ENCODE measurements at regions not wholly inside any gene's neighbourhood (a gene's known extent, or its start where the extent isn't known, plus 50 kb on each side); places are given as distances from the start of the nearest gene placed in this dataset.

DNA sequence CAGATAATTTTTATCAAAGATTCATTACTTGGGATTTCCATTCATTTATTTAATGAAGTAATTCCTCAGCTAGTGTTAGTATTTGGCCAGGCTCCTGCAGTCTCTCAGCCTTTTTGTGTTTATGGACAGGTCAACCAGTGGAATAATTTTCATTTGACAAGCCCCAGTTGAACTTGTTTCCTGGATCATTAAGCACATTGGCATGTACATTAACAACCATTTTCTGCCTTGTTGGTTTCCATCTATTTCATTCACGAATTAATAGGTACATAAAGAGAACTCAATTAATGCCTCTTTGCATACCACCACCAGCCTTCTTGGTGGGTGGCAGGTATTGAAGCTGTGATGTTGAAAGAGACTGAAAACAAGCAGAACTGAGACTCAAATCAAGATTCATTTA lies 745.2 kb downstream of the KCNA4 start:
- no peaks in the 10 kb centered on the region for H3K36me3 Mint-ChIP-seq
- no peak overlapping the region for H3K4me3 ChIP-seq (ENCODE audit: low read depth, low read length)
- H3K9me3 Mint-ChIP-seq = peaks cover 0 to 11% (median 6%) of the 10 kb centered on the region in 7 donors
- no peaks in the 10 kb centered on the region for H3K4me1 Mint-ChIP-seq
- no peaks in the 10 kb centered on the region for H3K36me3 ChIP-seq (ENCODE audit: control insufficient read depth, insufficient read depth, low read length)
- no peaks in the 10 kb centered on the region for H3K4me1 ChIP-seq (ENCODE audit: control insufficient read depth, insufficient read depth, low read length, poor library complexity, severe bottlenecking)
- H3K27me3 Mint-ChIP-seq = no peaks in the 10 kb centered on the region
- no peak for ATAC-seq (ENCODE audit: low read depth in 2 of 2)
- no peak for DNase-seq
- H3K27ac Mint-ChIP-seq = no peak overlapping the region
- H3K27me3 ChIP-seq (ENCODE audit: control insufficient read depth, insufficient read depth, low read length) = no peaks in the 10 kb centered on the region
- H3K4me3 Mint-ChIP-seq = no peak overlapping the region
- peaks cover 0 to 5% of the 10 kb centered on the region in 2 experiments for H3K9me3 ChIP-seq (ENCODE audit: control insufficient read depth in 2 of 2, low read length in 2 of 2)
- no peak overlapping the region for H3K27ac ChIP-seq (ENCODE audit: insufficient read depth, low read length, poor library complexity, severe bottlenecking)

DNA sequence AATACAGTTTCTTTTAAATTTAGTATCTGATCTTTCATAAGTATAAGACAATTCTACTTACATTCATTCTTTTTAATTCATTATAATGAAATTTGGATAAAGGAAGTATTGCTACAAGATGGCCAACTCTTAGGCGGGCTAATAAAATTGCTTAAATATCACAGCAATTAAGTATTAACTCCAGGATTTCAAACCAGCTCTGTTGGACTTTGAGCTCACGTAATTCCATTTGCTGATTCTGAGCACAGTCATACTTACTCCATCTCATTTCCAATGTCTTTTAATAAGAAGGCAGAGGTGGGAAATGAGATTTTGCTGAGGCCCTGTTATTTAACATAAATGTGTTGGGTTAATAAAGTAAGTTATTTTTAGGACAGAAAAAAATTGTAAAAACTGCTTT lies 748.1 kb downstream of the KCNA4 start:
- Histone ChIP-seq H3K27ac (ENCODE audit: insufficient read depth, low read length, poor library complexity, severe bottlenecking) (no peak overlapping the region), H3K27me3 (ENCODE audit: control insufficient read depth, insufficient read depth, low read length) (no peaks in the 10 kb centered on the region), H3K4me1 (ENCODE audit: control insufficient read depth, insufficient read depth, low read length, poor library complexity, severe bottlenecking) (no peaks in the 10 kb centered on the region), H3K36me3 (ENCODE audit: control insufficient read depth, insufficient read depth, low read length) (no peaks in the 10 kb centered on the region), H3K9me3 (ENCODE audit: control insufficient read depth in 2 of 2, low read length in 2 of 2) (peaks cover 0 to 4% of the 10 kb centered on the region in 2 experiments), H3K4me3 (ENCODE audit: low read depth, low read length) (no peak overlapping the region)
- H3K4me3 Mint-ChIP-seq = no peak overlapping the region
- H3K4me1 Mint-ChIP-seq = no peaks in the 10 kb centered on the region
- H3K27ac Mint-ChIP-seq = no peak overlapping the region
- no peak for ATAC-seq (ENCODE audit: low read depth in 2 of 2)
- DNase-seq = no peak
- H3K9me3 Mint-ChIP-seq = peaks cover 0 to 8% (median 4%) of the 10 kb centered on the region in 7 donors
- H3K27me3 Mint-ChIP-seq = no peaks in the 10 kb centered on the region
- no peaks in the 10 kb centered on the region for H3K36me3 Mint-ChIP-seq

DNA sequence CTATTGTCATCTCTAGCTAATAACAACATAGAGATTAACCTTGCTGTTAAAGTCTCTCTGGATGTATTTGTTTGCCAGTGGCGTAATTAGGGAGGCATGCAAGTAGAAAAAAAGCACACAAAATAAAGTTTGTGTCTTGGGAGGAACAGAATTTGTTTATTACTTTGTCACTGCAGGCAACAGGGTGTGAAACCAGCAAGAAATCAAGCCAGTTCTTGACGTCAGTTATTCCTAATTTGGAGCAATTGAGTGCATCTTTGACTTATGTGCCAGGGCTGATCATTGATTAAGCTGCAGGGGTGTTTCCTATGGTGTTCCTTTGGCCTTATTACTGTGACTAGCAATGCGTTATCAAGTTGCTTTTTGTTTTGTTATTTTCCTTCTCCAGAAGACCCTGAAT lies 751.0 kb downstream of the KCNA4 start:
- Histone ChIP-seq H3K27ac (ENCODE audit: insufficient read depth, low read length, poor library complexity, severe bottlenecking) (no peak overlapping the region), H3K4me1 (ENCODE audit: control insufficient read depth, insufficient read depth, low read length, poor library complexity, severe bottlenecking) (no peaks in the 10 kb centered on the region), H3K4me3 (ENCODE audit: low read depth, low read length) (no peak overlapping the region), H3K27me3 (ENCODE audit: control insufficient read depth, insufficient read depth, low read length) (no peaks in the 10 kb centered on the region), H3K9me3 (ENCODE audit: control insufficient read depth in 2 of 2, low read length in 2 of 2) (peaks cover 3 to 4% of the 10 kb centered on the region in 2 experiments), H3K36me3 (ENCODE audit: control insufficient read depth, insufficient read depth, low read length) (no peaks in the 10 kb centered on the region)
- Mint-ChIP-seq H3K27me3 (no peaks in the 10 kb centered on the region), H3K36me3 (no peaks in the 10 kb centered on the region), H3K4me3 (no peak overlapping the region), H3K4me1 (no peaks in the 10 kb centered on the region), H3K27ac (no peak overlapping the region), H3K9me3 (peaks cover 0 to 10% (median 6%) of the 10 kb centered on the region in 7 donors)
- ATAC-seq (ENCODE audit: low read depth in 2 of 2) (no peak), DNase-seq (no peak)

DNA sequence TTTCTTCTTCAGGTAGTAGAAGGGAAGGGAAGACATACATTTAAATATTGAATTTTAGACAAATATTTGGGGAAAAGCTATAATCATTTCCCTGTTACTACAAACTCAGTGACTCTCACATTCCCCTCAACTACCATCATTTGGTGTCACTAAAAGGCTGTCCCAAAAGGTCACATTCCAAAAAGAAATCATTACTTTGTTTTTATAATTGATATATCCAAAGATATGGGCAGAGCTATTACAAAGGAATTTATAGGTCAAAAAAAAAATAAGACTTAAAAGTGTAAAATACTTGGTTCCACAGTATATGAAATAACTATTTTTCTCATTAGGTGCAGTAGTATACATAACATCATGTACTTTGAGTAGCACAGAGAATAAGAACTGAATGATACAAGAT lies 751.4 kb downstream of the KCNA4 start:
- no peak overlapping the region for H3K27ac ChIP-seq (ENCODE audit: insufficient read depth, low read length, poor library complexity, severe bottlenecking)
- no peak overlapping the region for H3K4me3 Mint-ChIP-seq
- H3K36me3 ChIP-seq (ENCODE audit: control insufficient read depth, insufficient read depth, low read length) = no peaks in the 10 kb centered on the region
- ATAC-seq (ENCODE audit: low read depth in 2 of 2) = no peak
- no peak overlapping the region for H3K4me3 ChIP-seq (ENCODE audit: low read depth, low read length)
- DNase-seq = no peak
- no peaks in the 10 kb centered on the region for H3K27me3 Mint-ChIP-seq
- H3K4me1 Mint-ChIP-seq = no peaks in the 10 kb centered on the region
- H3K27me3 ChIP-seq (ENCODE audit: control insufficient read depth, insufficient read depth, low read length) = no peaks in the 10 kb centered on the region
- H3K9me3 ChIP-seq (ENCODE audit: control insufficient read depth in 2 of 2, low read length in 2 of 2) = peaks cover 3 to 5% of the 10 kb centered on the region in 2 experiments
- peaks cover 2 to 10% (median 6%) of the 10 kb centered on the region in 7 donors for H3K9me3 Mint-ChIP-seq
- H3K27ac Mint-ChIP-seq = no peak overlapping the region
- H3K4me1 ChIP-seq (ENCODE audit: control insufficient read depth, insufficient read depth, low read length, poor library complexity, severe bottlenecking) = no peaks in the 10 kb centered on the region
- no peaks in the 10 kb centered on the region for H3K36me3 Mint-ChIP-seq

DNA sequence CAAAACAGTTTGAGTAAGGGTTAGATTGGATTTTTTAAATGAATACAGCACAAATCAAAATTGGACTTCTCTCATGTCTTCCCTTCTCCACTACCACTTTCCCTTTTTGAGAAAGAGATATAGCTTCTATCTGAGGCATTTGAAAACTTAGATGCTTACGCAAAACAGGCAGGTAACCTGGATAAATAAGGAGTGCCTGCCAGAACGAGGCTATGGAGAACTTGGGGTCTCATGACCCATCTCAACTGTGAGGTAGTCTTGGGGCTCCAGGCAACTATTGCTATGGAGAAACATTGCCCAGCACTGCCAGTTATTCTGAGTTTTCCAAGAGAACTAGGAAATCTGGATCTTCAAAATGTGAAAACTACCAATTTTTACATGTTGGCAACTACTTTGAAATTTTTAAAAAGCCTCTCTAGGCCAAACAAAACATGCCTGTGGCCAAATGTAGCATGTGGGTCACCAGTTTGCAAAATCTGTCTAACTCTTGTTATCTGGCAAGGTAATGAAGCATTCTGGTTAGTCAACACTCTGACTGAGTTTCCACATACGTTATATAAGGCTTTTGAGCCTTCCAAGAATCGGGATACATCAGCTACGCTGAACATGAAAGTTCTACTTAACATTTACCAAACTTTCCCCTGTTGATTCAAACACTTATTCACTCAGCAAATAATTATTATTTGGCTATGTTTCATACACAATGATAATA lies 752.7 kb downstream of the KCNA4 start:
- H3K9me3 ChIP-seq (ENCODE audit: control insufficient read depth in 2 of 2, low read length in 2 of 2) = peaks cover 2 to 5% of the 10 kb centered on the region in 2 experiments
- Mint-ChIP-seq H3K36me3 (no peaks in the 10 kb centered on the region), H3K4me1 (no peaks in the 10 kb centered on the region), H3K4me3 (no peak overlapping the region), H3K27me3 (no peaks in the 10 kb centered on the region), H3K9me3 (peaks cover 2 to 15% (median 8%) of the 10 kb centered on the region in 7 donors), H3K27ac (no peak overlapping the region)
- ATAC-seq (ENCODE audit: low read depth in 2 of 2) (no peak), DNase-seq (no peak)
- H3K4me1 ChIP-seq (ENCODE audit: control insufficient read depth, insufficient read depth, low read length, poor library complexity, severe bottlenecking) = no peaks in the 10 kb centered on the region
- H3K27me3 ChIP-seq (ENCODE audit: control insufficient read depth, insufficient read depth, low read length) = no peaks in the 10 kb centered on the region
- H3K27ac ChIP-seq (ENCODE audit: insufficient read depth, low read length, poor library complexity, severe bottlenecking) = no peak overlapping the region
- no peaks in the 10 kb centered on the region for H3K36me3 ChIP-seq (ENCODE audit: control insufficient read depth, insufficient read depth, low read length)
- H3K4me3 ChIP-seq (ENCODE audit: low read depth, low read length) = no peak overlapping the region

DNA sequence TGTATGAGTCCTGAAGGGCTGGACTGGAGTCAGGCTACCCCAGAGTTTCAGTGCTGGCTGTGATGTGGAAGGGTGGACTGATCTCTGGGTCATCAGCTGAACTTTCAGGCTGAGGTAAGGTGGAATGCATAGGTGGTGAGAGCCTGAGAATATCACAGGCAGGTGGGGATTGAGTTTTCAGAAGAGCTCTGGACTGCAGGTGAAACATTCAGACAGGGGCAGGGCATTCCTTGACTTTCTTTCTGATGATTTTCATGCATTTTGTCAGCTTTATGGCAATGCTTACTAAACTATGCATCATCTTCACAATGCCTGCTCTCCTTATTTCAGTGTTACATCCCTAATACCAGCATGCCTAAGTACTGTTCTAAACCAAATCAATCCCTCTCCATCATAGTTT lies 755.0 kb downstream of the KCNA4 start:
- Histone ChIP-seq H3K4me1 (ENCODE audit: control insufficient read depth, insufficient read depth, low read length, poor library complexity, severe bottlenecking) (no peaks in the 10 kb centered on the region), H3K9me3 (ENCODE audit: control insufficient read depth in 2 of 2, low read length in 2 of 2) (peaks cover 0 to 5% of the 10 kb centered on the region in 2 experiments), H3K36me3 (ENCODE audit: control insufficient read depth, insufficient read depth, low read length) (no peaks in the 10 kb centered on the region), H3K27me3 (ENCODE audit: control insufficient read depth, insufficient read depth, low read length) (no peaks in the 10 kb centered on the region), H3K4me3 (ENCODE audit: low read depth, low read length) (no peak overlapping the region), H3K27ac (ENCODE audit: insufficient read depth, low read length, poor library complexity, severe bottlenecking) (no peak overlapping the region)
- ATAC-seq (ENCODE audit: low read depth in 2 of 2) (no peak), DNase-seq (no peak)
- no peak overlapping the region for H3K4me3 Mint-ChIP-seq
- no peaks in the 10 kb centered on the region for H3K27me3 Mint-ChIP-seq
- no peaks in the 10 kb centered on the region for H3K36me3 Mint-ChIP-seq
- H3K9me3 Mint-ChIP-seq = peaks cover 2 to 18% (median 12%) of the 10 kb centered on the region in 7 donors
- no peaks in the 10 kb centered on the region for H3K4me1 Mint-ChIP-seq
- no peak overlapping the region for H3K27ac Mint-ChIP-seq

DNA sequence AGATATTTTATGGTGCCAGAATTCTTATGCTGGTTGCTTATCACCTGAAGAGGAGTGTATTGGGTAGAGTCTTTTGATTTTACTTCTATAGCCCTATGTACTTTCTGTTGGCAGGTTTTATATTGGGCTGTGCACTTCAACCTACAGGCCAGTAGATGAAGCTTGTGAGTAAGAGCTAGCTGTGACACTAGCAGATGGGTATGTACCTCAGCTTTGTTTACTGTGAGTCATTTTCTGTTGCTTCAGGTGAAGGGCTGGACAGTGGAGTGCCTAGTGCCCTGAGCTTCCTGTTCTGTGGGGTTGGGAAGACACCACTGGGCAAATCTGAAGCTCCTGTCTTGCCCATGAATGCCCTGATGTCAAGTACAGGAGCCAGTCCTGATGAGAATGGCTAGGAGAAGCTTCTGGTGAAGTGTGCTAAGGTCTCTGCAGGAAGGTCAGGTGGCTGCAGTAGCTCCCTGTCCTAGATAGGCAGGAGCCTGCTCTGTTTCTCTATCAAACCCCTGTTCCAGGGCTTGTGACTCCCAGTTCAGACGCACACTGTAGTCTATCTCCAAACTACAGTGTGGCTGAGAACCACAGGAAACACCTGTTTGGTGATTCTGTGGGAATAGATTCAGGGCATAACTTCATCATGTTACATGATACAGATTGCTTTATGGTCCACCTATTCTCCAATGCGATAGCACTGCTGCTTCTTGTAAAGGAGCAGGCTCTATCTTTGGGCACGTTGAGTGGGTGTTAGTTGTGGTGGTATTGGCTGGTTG lies 755.7 kb downstream of the KCNA4 start:
- H3K27me3 ChIP-seq (ENCODE audit: control insufficient read depth, insufficient read depth, low read length) = no peaks in the 10 kb centered on the region
- no peaks in the 10 kb centered on the region for H3K36me3 ChIP-seq (ENCODE audit: control insufficient read depth, insufficient read depth, low read length)
- Mint-ChIP-seq H3K36me3 (no peaks in the 10 kb centered on the region), H3K27me3 (no peaks in the 10 kb centered on the region), H3K9me3 (peaks cover 3 to 18% (median 12%) of the 10 kb centered on the region in 7 donors), H3K27ac (no peak overlapping the region), H3K4me1 (no peaks in the 10 kb centered on the region), H3K4me3 (no peak overlapping the region)
- H3K4me1 ChIP-seq (ENCODE audit: control insufficient read depth, insufficient read depth, low read length, poor library complexity, severe bottlenecking) = no peaks in the 10 kb centered on the region
- H3K4me3 ChIP-seq (ENCODE audit: low read depth, low read length) = no peak overlapping the region
- H3K27ac ChIP-seq (ENCODE audit: insufficient read depth, low read length, poor library complexity, severe bottlenecking) = no peak overlapping the region
- peaks cover 0 to 5% of the 10 kb centered on the region in 2 experiments for H3K9me3 ChIP-seq (ENCODE audit: control insufficient read depth in 2 of 2, low read length in 2 of 2)
- ATAC-seq (ENCODE audit: low read depth in 2 of 2) = no peak
- no peak for DNase-seq
